GM12873 (cell line): ENCODE measurements at regions not wholly inside any gene's neighbourhood (a gene's known extent, or its start where the extent isn't known, plus 50 kb on each side); places are given as distances from the start of the nearest gene placed in this dataset.

Experiments used
- CTCF ChIP-seq: IDR thresholded peaks from 2 replicates; pipeline ENCODE4 v1.5.1; 2012; ENCODE audit warnings: low read depth, mild to moderate bottlenecking, moderate library complexity, low read length, control low read depth; ENCODE audit not compliant: insufficient read depth; ENCODE audit errors: missing control alignments

GRCh38 chr7:68488341-68489060 lies 1109.8 kb upstream of the AUTS2 start:
- TF ChIP-seq CTCF, result no peak

- no peak for TF ChIP-seq CTCF
Observed at GRCh38 chr7:68491523-68492358, 1106.5 kb upstream of the AUTS2 start.

- no peak for TF ChIP-seq CTCF
Observed at GRCh38 chr7:68492359-68492690, 1106.0 kb upstream of the AUTS2 start.

GRCh38 chr7:68503400-68503799 lies 1094.9 kb upstream of the AUTS2 start:
- TF ChIP-seq CTCF, result no peak

DNA sequence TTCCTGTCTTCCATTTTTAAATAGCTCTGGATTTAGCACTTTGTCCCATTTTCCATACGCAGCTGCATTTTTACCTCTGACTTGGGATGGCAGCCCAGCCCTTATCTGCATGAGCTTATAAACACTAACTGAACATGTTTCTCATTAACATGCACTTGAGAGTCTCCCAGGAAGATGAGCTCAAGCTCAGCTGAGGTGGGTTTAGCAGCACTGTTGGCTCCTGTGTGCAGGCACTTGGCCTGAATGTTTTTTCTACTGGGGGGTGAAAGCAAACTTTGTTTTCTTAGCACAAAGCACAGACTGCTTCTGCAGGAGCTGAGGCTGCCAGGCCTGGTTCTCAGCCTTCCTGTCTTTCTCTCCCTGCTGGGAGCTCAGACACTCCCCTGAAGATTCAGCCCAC lies 1093.6 kb upstream of the AUTS2 start:
- no peak for TF ChIP-seq CTCF

GRCh38 chr7:68505721-68506120 lies 1092.6 kb upstream of the AUTS2 start:
- no peak for TF ChIP-seq CTCF

DNA sequence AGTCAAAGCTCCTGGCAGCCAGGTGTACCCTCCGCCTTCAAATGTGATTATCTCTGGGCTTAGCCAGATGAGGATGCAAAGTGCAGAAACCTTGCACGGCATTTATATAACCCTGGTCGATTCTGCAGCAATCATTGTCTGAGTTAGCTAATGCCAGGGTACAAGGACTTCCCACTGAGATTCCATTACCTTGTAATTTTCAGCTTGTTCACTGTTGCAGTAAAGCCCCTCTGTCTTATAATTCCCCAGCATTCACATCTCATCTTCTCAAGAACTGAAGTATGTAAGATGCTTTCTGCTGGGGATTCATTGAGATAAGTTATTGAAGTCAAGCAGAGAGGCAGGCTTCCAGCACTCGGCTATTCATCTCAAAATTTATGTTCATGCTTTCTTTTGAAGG lies 1090.6 kb upstream of the AUTS2 start:
- no peak for TF ChIP-seq CTCF
